ENCODE measurements at regions not wholly inside any gene's neighbourhood (a gene's known extent, or its start where the extent isn't known, plus 50 kb on each side); places are given as distances from the start of the nearest gene placed in this dataset.

- TF ChIP-seq CTCF (conservative IDR thresholded peaks at IDR 0.05) (no peak), EZH2 (IDR thresholded peaks at IDR 0.05; ENCODE audit: low read depth) (no peak)
- no peak for DNase-seq
- intact Hi-C loops (cut with micrococcal nuclease; ENCODE audit: unreplicated experiment) = no loop called here
- H3K4me1 ChIP-seq (replicated peaks; ENCODE audit: insufficient read depth) = no peaks in the 10 kb centered on the region
- no peak overlapping the region for H3K4me3 ChIP-seq
- no peak overlapping the region for H2AFZ ChIP-seq
- H3K27me3 ChIP-seq (ENCODE audit: insufficient read depth, low read depth) = no peaks in the 10 kb centered on the region
- POLR2A ChIA-PET (ENCODE audit: unreplicated experiment) = no interaction called here
- no peaks in the 10 kb centered on the region for H4K20me1 ChIP-seq (ENCODE audit: insufficient read depth)
- H3F3A ChIP-seq (ENCODE audit: insufficient read depth, low read depth) = no peaks in the 10 kb centered on the region
- CTCF ChIA-PET = no interaction called here
- BruUV-seq (replicated peaks) = no TSS peak
- no peaks in the 10 kb centered on the region for H3K9me3 ChIP-seq (ENCODE audit: insufficient read depth, low read depth)
- H3K27ac ChIP-seq = no peak overlapping the region
- no peak overlapping the region for H3K4me2 ChIP-seq
- no peaks in the 10 kb centered on the region for H3K36me3 ChIP-seq (ENCODE audit: low read depth)
- H3K79me2 ChIP-seq (ENCODE audit: low read depth) = no peaks in the 10 kb centered on the region
- no peaks in the 10 kb centered on the region for H3K9me2 ChIP-seq (ENCODE audit: insufficient read depth)
Observed at GRCh38 chr7:118055647-118056046, 128.3 kb upstream of the LSM8 start.

- Histone ChIP-seq H3K4me3 (no peak overlapping the region), H3F3A (ENCODE audit: insufficient read depth, low read depth) (no peaks in the 10 kb centered on the region), H4K20me1 (ENCODE audit: insufficient read depth) (no peaks in the 10 kb centered on the region), H2AFZ (no peak overlapping the region), H3K9me2 (ENCODE audit: insufficient read depth) (no peaks in the 10 kb centered on the region), H3K36me3 (ENCODE audit: low read depth) (no peaks in the 10 kb centered on the region), H3K27ac (no peak overlapping the region), H3K4me2 (no peak overlapping the region), H3K27me3 (ENCODE audit: insufficient read depth, low read depth) (no peaks in the 10 kb centered on the region), H3K4me1 (replicated peaks; ENCODE audit: insufficient read depth) (no peaks in the 10 kb centered on the region), H3K9me3 (ENCODE audit: insufficient read depth, low read depth) (no peaks in the 10 kb centered on the region), H3K79me2 (ENCODE audit: low read depth) (no peaks in the 10 kb centered on the region)
- no peak for DNase-seq
- intact Hi-C loops (cut with micrococcal nuclease; ENCODE audit: unreplicated experiment) = no loop called here
- ChIA-PET CTCF (no interaction called here), POLR2A (ENCODE audit: unreplicated experiment) (no interaction called here)
- TF ChIP-seq CTCF (conservative IDR thresholded peaks at IDR 0.05) = no peak
- TF ChIP-seq EZH2 (IDR thresholded peaks at IDR 0.05; ENCODE audit: low read depth) = no peak
- BruUV-seq (replicated peaks) = no TSS peak
Observed at GRCh38 chr7:118057404-118057803, 126.6 kb upstream of the LSM8 start.

GRCh38 chr7:118059209-118059608, 124.8 kb upstream of the LSM8 start:
- H3K4me2 ChIP-seq = no peak overlapping the region
- TF ChIP-seq EZH2 (IDR thresholded peaks at IDR 0.05; ENCODE audit: low read depth) (no peak), CTCF (conservative IDR thresholded peaks at IDR 0.05) (no peak)
- no peak for DNase-seq

More at GRCh38 chr7:118059209-118059608, 124.8 kb upstream of the LSM8 start:
- CTCF ChIA-PET = no interaction called here
- Histone ChIP-seq H2AFZ (no peak overlapping the region), H4K20me1 (ENCODE audit: insufficient read depth) (no peaks in the 10 kb centered on the region), H3K27me3 (ENCODE audit: insufficient read depth, low read depth) (no peaks in the 10 kb centered on the region), H3F3A (ENCODE audit: insufficient read depth, low read depth) (no peaks in the 10 kb centered on the region), H3K9me3 (ENCODE audit: insufficient read depth, low read depth) (no peaks in the 10 kb centered on the region), H3K79me2 (ENCODE audit: low read depth) (no peaks in the 10 kb centered on the region), H3K4me1 (replicated peaks; ENCODE audit: insufficient read depth) (no peaks in the 10 kb centered on the region), H3K36me3 (ENCODE audit: low read depth) (no peaks in the 10 kb centered on the region), H3K27ac (no peak overlapping the region), H3K4me3 (no peak overlapping the region), H3K9me2 (ENCODE audit: insufficient read depth) (no peaks in the 10 kb centered on the region)
- POLR2A ChIA-PET (ENCODE audit: unreplicated experiment) = interaction anchor here (0.6 kb wide), 1 partner anchor 167 kb away, joined by 6 read pairs; no protein-coding TSS in a partner anchor
- intact Hi-C loops (cut with micrococcal nuclease; ENCODE audit: unreplicated experiment) = no loop called here
- no TSS peak for BruUV-seq (replicated peaks)
